SK-N-SH treated with all-trans-retinoic acid at 6 μM for 48 hours (cell line): ENCODE measurements at regions not wholly inside any gene's neighbourhood (a gene's known extent, or its start where the extent isn't known, plus 50 kb on each side); places are given as distances from the start of the nearest gene placed in this dataset.

Source experiments
- ATAC-seq: fragments of 200-7000 bp; cut with Tn5 transposase; 3 replicates; pipeline ENCODE4 v1.9.1; 2020; ENCODE audit warnings: mild to moderate bottlenecking, moderate library complexity
- ARNTL ChIP-seq: fragments of 450-650 bp; formaldehyde crosslinking; IDR thresholded peaks from 2 replicates; pipeline ENCODE4 v1.5.0; 2020; ENCODE audit warnings: low read depth, mild to moderate bottlenecking, moderate library complexity, borderline replicate concordance
- BACH2 ChIP-seq: fragments of 250-450 bp; sonication (Bioruptor Pico); IDR thresholded peaks from 2 replicates; pipeline ENCODE4 v1.9.0; 2021; ENCODE audit warnings: mild to moderate bottlenecking, borderline replicate concordance
- CREB5 ChIP-seq: fragments of 250-450 bp; sonication (Bioruptor Pico); IDR thresholded peaks from 2 replicates; pipeline ENCODE4 v1.5.1; 2020; ENCODE audit warnings: low read depth, mild to moderate bottlenecking, moderate library complexity
- CSDC2 ChIP-seq: fragments of 250-450 bp; sonication (Bioruptor Pico); IDR thresholded peaks from 2 replicates; pipeline ENCODE4 v1.5.0; 2020; ENCODE audit warnings: mild to moderate bottlenecking, moderate library complexity
- CSRNP3 ChIP-seq: fragments of 250-450 bp; sonication (Bioruptor Pico); IDR thresholded peaks from 2 replicates; pipeline ENCODE4 v1.5.1; 2021; ENCODE audit warnings: mild to moderate bottlenecking, moderate library complexity
- ESRRG ChIP-seq: fragments of 250-450 bp; sonication (Bioruptor Pico); IDR thresholded peaks from 2 replicates; pipeline ENCODE4 v1.6.1; 2021; ENCODE audit warnings: mild to moderate bottlenecking
- GLIS3 ChIP-seq: fragments of 250-450 bp; sonication (Bioruptor Pico); IDR thresholded peaks from 2 replicates; pipeline ENCODE4 v1.5.0; 2020; ENCODE audit warnings: mild to moderate bottlenecking, moderate library complexity
- ISL1 ChIP-seq: fragments of 250-450 bp; sonication (Bioruptor Pico); IDR thresholded peaks from 2 replicates; pipeline ENCODE4 v2.1.2; 2022; ENCODE audit warnings: mild to moderate bottlenecking, moderate library complexity
- OSR1 ChIP-seq: fragments of 250-450 bp; sonication (Bioruptor Pico); IDR thresholded peaks from 2 replicates; pipeline ENCODE4 v1.8.0; 2022; ENCODE audit warnings: moderate library complexity, mild to moderate bottlenecking, inconsistent platforms
- PATZ1 ChIP-seq: fragments of 250-450 bp; sonication (Bioruptor Pico); IDR thresholded peaks from 2 replicates; pipeline ENCODE4 v1.8.0; 2020; ENCODE audit warnings: mild to moderate bottlenecking, moderate library complexity, borderline replicate concordance
- POU6F1 ChIP-seq: fragments of 250-450 bp; sonication (Bioruptor Pico); IDR thresholded peaks from 2 replicates; pipeline ENCODE4 v1.8.0; 2021; ENCODE audit warnings: low read depth, mild to moderate bottlenecking, moderate library complexity, borderline replicate concordance
- PPARA ChIP-seq: fragments of 250-450 bp; sonication (Bioruptor Pico); IDR thresholded peaks from 2 replicates; pipeline ENCODE4 v1.5.0; 2020; ENCODE audit warnings: mild to moderate bottlenecking, borderline replicate concordance
- RARB ChIP-seq: fragments of 250-450 bp; sonication (Bioruptor Pico); IDR thresholded peaks from 2 replicates; pipeline ENCODE4 v1.8.0; 2021; ENCODE audit warnings: mild to moderate bottlenecking, moderate library complexity
- SNAI2 ChIP-seq: fragments of 250-450 bp; sonication (Bioruptor Pico); IDR thresholded peaks from 2 replicates; pipeline ENCODE4 v1.5.0; 2020; ENCODE audit warnings: mild to moderate bottlenecking, moderate library complexity
- TCF4 ChIP-seq: fragments of 250-450 bp; sonication (Bioruptor Pico); IDR thresholded peaks from 2 replicates; pipeline ENCODE4 v1.8.0; 2021; ENCODE audit warnings: mild to moderate bottlenecking, moderate library complexity, borderline replicate concordance
- TOX ChIP-seq: fragments of 250-450 bp; sonication (Bioruptor Pico); IDR thresholded peaks from 2 replicates; pipeline ENCODE4 v1.8.0; 2021; ENCODE audit warnings: mild to moderate bottlenecking, moderate library complexity, borderline replicate concordance
- TSHZ2 ChIP-seq: fragments of 250-450 bp; sonication (Bioruptor Pico); IDR thresholded peaks from 2 replicates; pipeline ENCODE4 v1.5.0; 2020; ENCODE audit warnings: mild to moderate bottlenecking, moderate library complexity
- ZC3H10 ChIP-seq: fragments of 250-450 bp; sonication (Bioruptor Pico); IDR thresholded peaks from 2 replicates; pipeline ENCODE4 v1.5.1; 2021; ENCODE audit warnings: mild to moderate bottlenecking, moderate library complexity
- ZFP3 ChIP-seq: fragments of 250-450 bp; sonication (Bioruptor Pico); IDR thresholded peaks from 2 replicates; pipeline ENCODE4 v1.5.0; 2020; ENCODE audit warnings: mild to moderate bottlenecking, moderate library complexity
- ZNF565 ChIP-seq: fragments of 450-650 bp; formaldehyde crosslinking; conservative IDR thresholded peaks from 2 replicates; pipeline ENCODE4 v1.5.0; 2020; ENCODE audit warnings: low read depth, mild to moderate bottlenecking, moderate library complexity
- ZNF70 ChIP-seq: fragments of 450-650 bp; formaldehyde crosslinking; IDR thresholded peaks from 2 replicates; pipeline ENCODE4 v1.5.0; 2020; ENCODE audit warnings: mild to moderate bottlenecking, moderate library complexity
- ZNF8 ChIP-seq: fragments of 450-650 bp; formaldehyde crosslinking; IDR thresholded peaks from 2 replicates; pipeline ENCODE4 v1.5.0; 2020; ENCODE audit warnings: mild to moderate bottlenecking, moderate library complexity

- no peak for TF ChIP-seq POU6F1 (CRISPR knock-in tag)
- TF ChIP-seq ZNF8 (CRISPR knock-in tag): no peak
These were observed 448.4 kb upstream of the SLC10A2 start (continued) for GRCh38 chr13:103514619-103515018.

GRCh38 chr13:103514188-103514587 lies 448.0 kb upstream of the SLC10A2 start:
- no peak for ATAC-seq
- no peak for TF ChIP-seq ISL1 (CRISPR knock-in tag)
- no peak for TF ChIP-seq TOX (CRISPR knock-in tag)
- no peak for TF ChIP-seq CSDC2 (CRISPR knock-in tag)
- no peak for TF ChIP-seq GLIS3 (CRISPR knock-in tag)
- TF ChIP-seq ZC3H10 (CRISPR knock-in tag): no peak
- TF ChIP-seq OSR1 (CRISPR knock-in tag): no peak
- no peak for TF ChIP-seq ZNF8 (CRISPR knock-in tag)
- no peak for TF ChIP-seq ZNF565 (CRISPR knock-in tag)
- TF ChIP-seq ESRRG (CRISPR knock-in tag): no peak
- no peak for TF ChIP-seq CSRNP3
- no peak for TF ChIP-seq SNAI2 (CRISPR knock-in tag)
- no peak for TF ChIP-seq TSHZ2 (CRISPR knock-in tag)
- no peak for TF ChIP-seq PATZ1
- no peak for TF ChIP-seq TCF4 (CRISPR knock-in tag)
- no peak for TF ChIP-seq PPARA
- TF ChIP-seq ZFP3 (CRISPR knock-in tag): no peak
- TF ChIP-seq POU6F1 (CRISPR knock-in tag): no peak
- TF ChIP-seq CREB5 (CRISPR knock-in tag): no peak
- TF ChIP-seq ARNTL (CRISPR knock-in tag): no peak

GRCh38 chr13:103510007-103510535 lies 443.9 kb upstream of the SLC10A2 start:
- no peak for ATAC-seq
- TF ChIP-seq ZFP3 (CRISPR knock-in tag) (no peak), POU6F1 (CRISPR knock-in tag) (no peak), OSR1 (CRISPR knock-in tag) (no peak), ARNTL (CRISPR knock-in tag) (no peak), ZNF70 (CRISPR knock-in tag) (no peak), TOX (CRISPR knock-in tag) (no peak), ISL1 (CRISPR knock-in tag) (no peak), SNAI2 (CRISPR knock-in tag) (no peak), TCF4 (CRISPR knock-in tag) (no peak), RARB (no peak), ZNF565 (CRISPR knock-in tag) (no peak), BACH2 (CRISPR knock-in tag) (no peak), CSRNP3 (no peak)
